ENCODE measurements at regions not wholly inside any gene's neighbourhood (a gene's known extent, or its start where the extent isn't known, plus 50 kb on each side); places are given as distances from the start of the nearest gene placed in this dataset.

- TF ChIP-seq RFX5 (IDR thresholded peaks at IDR 0.05; ENCODE audit: low read depth, low read length) (no peak), SMC3 (IDR thresholded peaks at IDR 0.05; ENCODE audit: low read depth, low read length) (no peak), RAD21 (IDR thresholded peaks at IDR 0.05; ENCODE audit: low read length) (no peak), POLR2A (IDR thresholded peaks at IDR 0.05; ENCODE audit: low read depth, low read length) (no peak), NFE2L2 (IDR thresholded peaks at IDR 0.05; ENCODE audit: low read depth, low read length) (no peak), CHD1 (IDR thresholded peaks at IDR 0.05; ENCODE audit: low read depth, low read length) (no peak), MXI1 (IDR thresholded peaks at IDR 0.05; ENCODE audit: borderline replicate concordance, low read depth, low read length) (no peak)
- TF ChIP-seq, protein P1, sequence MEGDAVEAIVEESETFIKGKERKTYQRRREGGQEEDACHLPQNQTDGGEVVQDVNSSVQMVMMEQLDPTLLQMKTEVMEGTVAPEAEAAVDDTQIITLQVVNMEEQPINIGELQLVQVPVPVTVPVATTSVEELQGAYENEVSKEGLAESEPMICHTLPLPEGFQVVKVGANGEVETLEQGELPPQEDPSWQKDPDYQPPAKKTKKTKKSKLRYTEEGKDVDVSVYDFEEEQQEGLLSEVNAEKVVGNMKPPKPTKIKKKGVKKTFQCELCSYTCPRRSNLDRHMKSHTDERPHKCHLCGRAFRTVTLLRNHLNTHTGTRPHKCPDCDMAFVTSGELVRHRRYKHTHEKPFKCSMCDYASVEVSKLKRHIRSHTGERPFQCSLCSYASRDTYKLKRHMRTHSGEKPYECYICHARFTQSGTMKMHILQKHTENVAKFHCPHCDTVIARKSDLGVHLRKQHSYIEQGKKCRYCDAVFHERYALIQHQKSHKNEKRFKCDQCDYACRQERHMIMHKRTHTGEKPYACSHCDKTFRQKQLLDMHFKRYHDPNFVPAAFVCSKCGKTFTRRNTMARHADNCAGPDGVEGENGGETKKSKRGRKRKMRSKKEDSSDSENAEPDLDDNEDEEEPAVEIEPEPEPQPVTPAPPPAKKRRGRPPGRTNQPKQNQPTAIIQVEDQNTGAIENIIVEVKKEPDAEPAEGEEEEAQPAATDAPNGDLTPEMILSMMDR (conservative IDR thresholded peaks at IDR 0.05; ENCODE audit: low read depth, low read length) = no peak
These were observed 178.1 kb upstream of the PDE10A start for GRCh38 chr6:165841153-165841558.
